ENCODE measurements at regions not wholly inside any gene's neighbourhood (a gene's known extent, or its start where the extent isn't known, plus 50 kb on each side); places are given as distances from the start of the nearest gene placed in this dataset.

DNA sequence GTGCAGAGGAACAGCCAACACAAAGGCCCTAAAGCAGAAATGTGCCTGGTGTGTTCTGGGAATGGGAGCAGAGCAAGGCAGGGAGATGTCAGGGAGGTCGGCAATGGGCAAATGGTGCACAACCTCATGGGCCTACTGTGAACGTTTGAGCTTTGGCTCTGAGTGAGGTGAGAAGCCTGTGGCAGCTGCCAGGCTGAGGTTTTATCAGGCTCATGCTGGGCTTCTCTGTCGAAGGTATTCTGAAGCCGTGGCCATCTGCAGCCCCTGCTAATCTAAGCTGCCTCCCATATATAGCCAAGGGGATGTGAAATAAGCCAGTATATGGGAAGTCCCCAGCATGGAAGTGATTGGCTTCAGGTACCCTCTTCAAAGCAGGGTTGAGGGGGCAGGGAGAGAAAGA is 193.3 kb downstream of the SLC4A3 start:
- no peak overlapping the region for H3K9ac ChIP-seq (ENCODE audit: low read length)
- H3K4me1 ChIP-seq (ENCODE audit: insufficient read depth, low read length): no peaks in the 10 kb centered on the region
- H3K4me3 ChIP-seq (ENCODE audit: low read depth in 1 of 2, low read length in 2 of 2): no peak overlapping the region
- no peak overlapping the region for H3K27ac ChIP-seq (ENCODE audit: low read depth, low read length)
- no peaks in the 10 kb centered on the region for H3K9me3 ChIP-seq (ENCODE audit: low read length)
- H3K27me3 ChIP-seq (ENCODE audit: control insufficient read depth in 1 of 2, insufficient read depth in 2 of 2, low read length in 2 of 2): no peaks in the 10 kb centered on the region
- no peaks in the 10 kb centered on the region for H3K36me3 ChIP-seq (ENCODE audit: insufficient read depth, low read length)

DNA sequence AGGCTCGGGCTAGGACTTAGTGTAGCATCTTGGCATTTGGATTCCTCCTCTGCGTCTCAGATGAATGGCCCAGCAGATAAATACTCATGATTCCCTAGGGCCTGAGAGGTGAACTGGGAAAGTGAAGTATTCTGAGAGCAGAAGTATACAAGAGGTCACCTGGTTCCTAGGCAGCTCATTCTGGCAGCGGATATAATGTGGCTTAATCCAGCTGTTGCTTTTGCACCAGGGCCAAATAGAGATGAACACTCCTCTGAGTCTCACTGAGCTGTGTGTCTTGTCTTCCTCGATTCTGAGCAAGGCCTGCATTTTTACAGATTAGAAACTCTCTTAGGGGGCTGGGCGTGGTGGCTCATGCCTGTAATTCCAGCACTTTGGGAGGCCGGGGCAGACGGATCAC is 196.1 kb downstream of the SLC4A3 start:
- Histone ChIP-seq H3K9ac (ENCODE audit: low read length) (no peak overlapping the region), H3K4me3 (ENCODE audit: low read depth in 1 of 2, low read length in 2 of 2) (no peak overlapping the region)

GRCh38 chr2:219824996-219825395 is 197.6 kb downstream of the SLC4A3 start:
- H3K27ac ChIP-seq (ENCODE audit: low read depth, low read length): no peak overlapping the region
- no peaks in the 10 kb centered on the region for H3K36me3 ChIP-seq (ENCODE audit: insufficient read depth, low read length)
- no peak overlapping the region for H3K9ac ChIP-seq (ENCODE audit: low read length)
- H3K4me1 ChIP-seq (ENCODE audit: insufficient read depth, low read length): no peaks in the 10 kb centered on the region
- H3K4me3 ChIP-seq (ENCODE audit: low read depth in 1 of 2, low read length in 2 of 2): no peak overlapping the region
- no peaks in the 10 kb centered on the region for H3K9me3 ChIP-seq (ENCODE audit: low read length)
- H3K27me3 ChIP-seq (ENCODE audit: control insufficient read depth in 1 of 2, insufficient read depth in 2 of 2, low read length in 2 of 2): no peaks in the 10 kb centered on the region

More for the DNA sequence above, 196.1 kb downstream of the SLC4A3 start:
- no peak overlapping the region for H3K27ac ChIP-seq (ENCODE audit: low read depth, low read length)
- H3K36me3 ChIP-seq (ENCODE audit: insufficient read depth, low read length): no peaks in the 10 kb centered on the region
- H3K27me3 ChIP-seq (ENCODE audit: control insufficient read depth in 1 of 2, insufficient read depth in 2 of 2, low read length in 2 of 2): no peaks in the 10 kb centered on the region
- no peaks in the 10 kb centered on the region for H3K4me1 ChIP-seq (ENCODE audit: insufficient read depth, low read length)
- H3K9me3 ChIP-seq (ENCODE audit: low read length): no peaks in the 10 kb centered on the region

- no peaks in the 10 kb centered on the region for H3K27me3 ChIP-seq (ENCODE audit: control insufficient read depth in 1 of 2, insufficient read depth in 2 of 2, low read length in 2 of 2)
- H3K27ac ChIP-seq (ENCODE audit: low read depth, low read length): no peak overlapping the region
- no peaks in the 10 kb centered on the region for H3K36me3 ChIP-seq (ENCODE audit: insufficient read depth, low read length)
- H3K4me1 ChIP-seq (ENCODE audit: insufficient read depth, low read length): no peaks in the 10 kb centered on the region
- no peaks in the 10 kb centered on the region for H3K9me3 ChIP-seq (ENCODE audit: low read length)
- H3K9ac ChIP-seq (ENCODE audit: low read length): no peak overlapping the region
- no peak overlapping the region for H3K4me3 ChIP-seq (ENCODE audit: low read depth in 1 of 2, low read length in 2 of 2)
Measured at GRCh38 chr2:219828127-219828526, 200.7 kb downstream of the SLC4A3 start.

DNA sequence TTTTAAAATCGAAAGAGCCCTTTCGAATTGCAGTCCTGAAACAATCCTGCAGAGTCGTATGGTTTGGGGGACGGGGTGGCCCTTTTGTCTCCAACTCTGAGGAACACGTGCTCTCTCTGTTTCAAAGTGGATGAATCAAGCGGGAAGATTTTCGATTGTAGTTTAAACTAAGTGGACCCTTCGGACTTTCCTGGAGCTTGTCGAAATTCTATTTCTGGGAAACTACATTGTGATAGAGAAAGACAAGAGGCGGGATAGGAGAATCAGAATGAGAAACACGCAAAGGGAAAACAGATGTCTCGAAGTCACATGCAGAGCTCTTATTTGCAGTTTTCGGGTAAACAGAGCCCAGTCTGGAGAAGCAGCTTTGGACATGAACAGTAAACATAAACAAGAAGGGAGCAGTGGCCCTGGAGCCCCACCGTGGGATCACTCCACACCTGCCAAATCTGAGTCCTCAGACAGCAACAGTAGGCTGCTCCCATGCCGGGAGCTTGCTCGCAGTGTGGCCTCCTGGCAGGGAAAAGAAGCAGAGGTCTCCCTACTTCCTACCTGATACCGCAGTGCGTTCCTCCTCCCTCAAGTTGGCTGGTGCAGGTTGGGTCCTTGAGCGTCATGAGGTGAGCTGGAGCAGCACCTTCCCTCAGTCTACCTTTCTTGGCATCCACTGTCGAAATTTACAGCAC is 202.4 kb downstream of the SLC4A3 start:
- Histone ChIP-seq H3K9ac (ENCODE audit: low read length) (no peak overlapping the region), H3K27ac (ENCODE audit: low read depth, low read length) (no peak overlapping the region), H3K4me1 (ENCODE audit: insufficient read depth, low read length) (no peaks in the 10 kb centered on the region), H3K9me3 (ENCODE audit: low read length) (no peaks in the 10 kb centered on the region), H3K27me3 (ENCODE audit: control insufficient read depth in 1 of 2, insufficient read depth in 2 of 2, low read length in 2 of 2) (no peaks in the 10 kb centered on the region), H3K4me3 (ENCODE audit: low read depth in 1 of 2, low read length in 2 of 2) (no peak overlapping the region), H3K36me3 (ENCODE audit: insufficient read depth, low read length) (no peaks in the 10 kb centered on the region)

GRCh38 chr2:219830353-219830738 is 202.9 kb downstream of the SLC4A3 start:
- H3K9ac ChIP-seq (ENCODE audit: low read length): no peak overlapping the region
- no peaks in the 10 kb centered on the region for H3K36me3 ChIP-seq (ENCODE audit: insufficient read depth, low read length)
- H3K27ac ChIP-seq (ENCODE audit: low read depth, low read length): no peak overlapping the region
- no peak overlapping the region for H3K4me3 ChIP-seq (ENCODE audit: low read depth in 1 of 2, low read length in 2 of 2)
- H3K27me3 ChIP-seq (ENCODE audit: control insufficient read depth in 1 of 2, insufficient read depth in 2 of 2, low read length in 2 of 2): no peaks in the 10 kb centered on the region
- H3K9me3 ChIP-seq (ENCODE audit: low read length): no peaks in the 10 kb centered on the region
- H3K4me1 ChIP-seq (ENCODE audit: insufficient read depth, low read length): no peaks in the 10 kb centered on the region

DNA sequence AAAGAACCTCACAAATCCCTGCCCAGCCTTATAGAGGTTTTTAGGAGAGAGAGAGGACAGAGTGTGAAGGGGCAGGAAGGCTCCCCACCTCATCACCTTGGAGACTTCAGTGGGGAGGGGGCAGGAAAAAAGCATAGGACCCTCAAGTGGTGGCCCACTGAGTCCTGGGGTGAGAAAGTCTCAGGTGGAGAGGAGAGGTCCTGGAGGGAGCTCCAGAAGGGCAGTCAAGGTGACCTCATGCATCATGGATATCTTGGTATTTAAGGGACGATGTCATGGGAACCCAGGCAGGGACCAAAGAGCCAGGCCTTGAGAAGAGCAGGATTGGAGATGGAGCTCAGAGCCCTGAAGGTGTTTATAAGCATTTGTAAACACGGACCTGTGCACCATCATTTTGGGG is 204.5 kb downstream of the SLC4A3 start:
- H3K9ac ChIP-seq (ENCODE audit: low read length): no peak overlapping the region
- no peaks in the 10 kb centered on the region for H3K4me1 ChIP-seq (ENCODE audit: insufficient read depth, low read length)
- no peaks in the 10 kb centered on the region for H3K36me3 ChIP-seq (ENCODE audit: insufficient read depth, low read length)
- no peaks in the 10 kb centered on the region for H3K9me3 ChIP-seq (ENCODE audit: low read length)
- H3K27ac ChIP-seq (ENCODE audit: low read depth, low read length): no peak overlapping the region
- no peak overlapping the region for H3K4me3 ChIP-seq (ENCODE audit: low read depth in 1 of 2, low read length in 2 of 2)
- no peaks in the 10 kb centered on the region for H3K27me3 ChIP-seq (ENCODE audit: control insufficient read depth in 1 of 2, insufficient read depth in 2 of 2, low read length in 2 of 2)

GRCh38 chr2:219832904-219833303 is 205.5 kb downstream of the SLC4A3 start:
- Histone ChIP-seq H3K27ac (ENCODE audit: low read depth, low read length) (no peak overlapping the region), H3K36me3 (ENCODE audit: insufficient read depth, low read length) (no peaks in the 10 kb centered on the region), H3K4me3 (ENCODE audit: low read depth in 1 of 2, low read length in 2 of 2) (no peak overlapping the region), H3K4me1 (ENCODE audit: insufficient read depth, low read length) (no peaks in the 10 kb centered on the region), H3K9ac (ENCODE audit: low read length) (no peak overlapping the region), H3K9me3 (ENCODE audit: low read length) (no peaks in the 10 kb centered on the region), H3K27me3 (ENCODE audit: control insufficient read depth in 1 of 2, insufficient read depth in 2 of 2, low read length in 2 of 2) (no peaks in the 10 kb centered on the region)

- no peaks in the 10 kb centered on the region for H3K9me3 ChIP-seq (ENCODE audit: low read length)
- H3K27me3 ChIP-seq (ENCODE audit: control insufficient read depth in 1 of 2, insufficient read depth in 2 of 2, low read length in 2 of 2): no peaks in the 10 kb centered on the region
- no peak overlapping the region for H3K27ac ChIP-seq (ENCODE audit: low read depth, low read length)
- H3K4me3 ChIP-seq (ENCODE audit: low read depth in 1 of 2, low read length in 2 of 2): no peak overlapping the region
- no peaks in the 10 kb centered on the region for H3K4me1 ChIP-seq (ENCODE audit: insufficient read depth, low read length)
- H3K36me3 ChIP-seq (ENCODE audit: insufficient read depth, low read length): no peaks in the 10 kb centered on the region
- H3K9ac ChIP-seq (ENCODE audit: low read length): no peak overlapping the region
Measured at GRCh38 chr2:219835493-219835892, 208.1 kb downstream of the SLC4A3 start.

- Histone ChIP-seq H3K9me3 (ENCODE audit: low read length) (no peaks in the 10 kb centered on the region), H3K4me3 (ENCODE audit: low read depth in 1 of 2, low read length in 2 of 2) (no peak overlapping the region), H3K4me1 (ENCODE audit: insufficient read depth, low read length) (no peaks in the 10 kb centered on the region), H3K27ac (ENCODE audit: low read depth, low read length) (no peak overlapping the region), H3K27me3 (ENCODE audit: control insufficient read depth in 1 of 2, insufficient read depth in 2 of 2, low read length in 2 of 2) (no peaks in the 10 kb centered on the region), H3K36me3 (ENCODE audit: insufficient read depth, low read length) (no peaks in the 10 kb centered on the region), H3K9ac (ENCODE audit: low read length) (no peak overlapping the region)
Measured at GRCh38 chr2:219836647-219837177, 209.3 kb downstream of the SLC4A3 start.

DNA sequence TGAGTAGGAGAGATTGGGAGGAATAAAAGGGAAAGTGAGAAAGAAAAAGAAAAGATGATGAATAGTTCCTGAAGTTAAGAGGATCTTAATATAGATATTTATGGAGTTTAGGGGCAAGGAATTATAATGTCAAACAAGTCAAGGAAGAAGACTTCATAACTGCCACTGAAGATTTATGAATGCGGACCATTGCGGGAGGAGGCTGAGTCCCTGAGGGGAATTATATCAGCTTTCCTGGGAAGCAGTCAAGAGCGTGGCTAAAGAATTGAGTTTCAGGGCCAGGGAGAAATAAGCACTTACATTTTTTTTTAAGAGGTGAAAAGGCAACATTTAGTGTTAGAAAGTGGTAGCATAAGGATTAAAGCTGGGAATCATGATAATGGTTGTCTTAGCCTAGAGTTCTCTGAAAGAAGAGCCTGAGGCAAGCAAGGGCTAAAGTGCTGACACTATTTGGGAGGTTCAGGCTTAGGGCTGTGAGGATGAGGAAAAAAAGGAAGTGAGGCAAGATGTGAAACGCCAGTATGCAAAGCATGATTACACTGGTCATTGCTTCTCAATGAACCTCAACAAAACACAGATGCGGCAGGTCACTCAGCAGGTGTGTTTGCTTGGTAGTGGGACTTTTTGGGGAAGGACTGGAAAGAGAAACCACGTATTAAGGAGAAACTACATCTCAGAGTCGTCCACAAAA is 217.1 kb downstream of the SLC4A3 start:
- no peaks in the 10 kb centered on the region for H3K9me3 ChIP-seq (ENCODE audit: low read length)
- H3K36me3 ChIP-seq (ENCODE audit: insufficient read depth, low read length): no peaks in the 10 kb centered on the region
- H3K27ac ChIP-seq (ENCODE audit: low read depth, low read length): no peak overlapping the region
- no peak overlapping the region for H3K9ac ChIP-seq (ENCODE audit: low read length)
- H3K4me3 ChIP-seq (ENCODE audit: low read depth in 1 of 2, low read length in 2 of 2): no peak overlapping the region
- H3K27me3 ChIP-seq (ENCODE audit: control insufficient read depth in 1 of 2, insufficient read depth in 2 of 2, low read length in 2 of 2): no peaks in the 10 kb centered on the region
- H3K4me1 ChIP-seq (ENCODE audit: insufficient read depth, low read length): no peaks in the 10 kb centered on the region

- Histone ChIP-seq H3K4me3 (ENCODE audit: low read depth in 1 of 2, low read length in 2 of 2) (no peak overlapping the region), H3K4me1 (ENCODE audit: insufficient read depth, low read length) (no peaks in the 10 kb centered on the region), H3K27ac (ENCODE audit: low read depth, low read length) (no peak overlapping the region), H3K36me3 (ENCODE audit: insufficient read depth, low read length) (no peaks in the 10 kb centered on the region), H3K9me3 (ENCODE audit: low read length) (no peaks in the 10 kb centered on the region), H3K27me3 (ENCODE audit: control insufficient read depth in 1 of 2, insufficient read depth in 2 of 2, low read length in 2 of 2) (no peaks in the 10 kb centered on the region), H3K9ac (ENCODE audit: low read length) (no peak overlapping the region)
Measured at GRCh38 chr2:219848882-219849281, 221.5 kb downstream of the SLC4A3 start.

Measured in muscle layer of colon (tissue), 2 donors.